ENCODE measurements at regions not wholly inside any gene's neighbourhood (a gene's known extent, or its start where the extent isn't known, plus 50 kb on each side); places are given as distances from the start of the nearest gene placed in this dataset.

- no peak for DNase-seq (ENCODE audit: low read depth in 2 of 2)
Observed at GRCh38 chr18:42268186-42268725, 313.2 kb downstream of the PIK3C3 start.

GRCh38 chr18:42268798-42269197 lies 313.8 kb downstream of the PIK3C3 start:
- DNase-seq (ENCODE audit: low read depth in 2 of 2): no peak

GRCh38 chr18:42271647-42272414 lies 316.8 kb downstream of the PIK3C3 start:
- DNase-seq (ENCODE audit: low read depth in 2 of 2): no peak

- DNase-seq (ENCODE audit: low read depth in 2 of 2): no peak
Observed at GRCh38 chr18:42274488-42275137, 319.6 kb downstream of the PIK3C3 start.

- no peak for DNase-seq (ENCODE audit: low read depth in 2 of 2)
Observed at GRCh38 chr18:42275138-42275535, 320.1 kb downstream of the PIK3C3 start.

GRCh38 chr18:42275949-42276730 lies 321.1 kb downstream of the PIK3C3 start:
- DNase-seq (ENCODE audit: low read depth in 2 of 2): no peak

GRCh38 chr18:42281124-42281523 lies 326.1 kb downstream of the PIK3C3 start:
- DNase-seq (ENCODE audit: low read depth in 2 of 2): no peak

GRCh38 chr18:42281851-42282250 lies 326.8 kb downstream of the PIK3C3 start:
- no peak for DNase-seq (ENCODE audit: low read depth in 2 of 2)

- DNase-seq (ENCODE audit: low read depth in 2 of 2): no peak
Observed at GRCh38 chr18:42287047-42287446, 332.0 kb downstream of the PIK3C3 start.

- no peak for DNase-seq (ENCODE audit: low read depth in 2 of 2)
Observed at GRCh38 chr18:42288129-42288528, 333.1 kb downstream of the PIK3C3 start.

- DNase-seq (ENCODE audit: low read depth in 2 of 2): no peak
Observed at GRCh38 chr18:42289526-42289925, 334.5 kb downstream of the PIK3C3 start.

GRCh38 chr18:42290318-42291307 lies 335.6 kb downstream of the PIK3C3 start:
- DNase-seq (ENCODE audit: low read depth in 2 of 2): no peak

- DNase-seq (ENCODE audit: low read depth in 2 of 2): no peak
Observed at GRCh38 chr18:42292654-42293053, 337.6 kb downstream of the PIK3C3 start.

GRCh38 chr18:42296192-42296591 lies 341.2 kb downstream of the PIK3C3 start:
- DNase-seq (ENCODE audit: low read depth in 2 of 2): no peak

- DNase-seq (ENCODE audit: low read depth in 2 of 2): no peak
Observed at GRCh38 chr18:42296723-42297122, 341.7 kb downstream of the PIK3C3 start.

GRCh38 chr18:42298759-42299675 lies 344.0 kb downstream of the PIK3C3 start:
- DNase-seq (ENCODE audit: low read depth in 2 of 2): peak in 1 of 2 donors; percentile 1

GRCh38 chr18:42305869-42306593 lies 351.0 kb downstream of the PIK3C3 start:
- no peak for DNase-seq (ENCODE audit: low read depth in 2 of 2)

GRCh38 chr18:42306594-42306980 lies 351.6 kb downstream of the PIK3C3 start:
- no peak for DNase-seq (ENCODE audit: low read depth in 2 of 2)

GRCh38 chr18:42310956-42311355 lies 355.9 kb downstream of the PIK3C3 start:
- DNase-seq (ENCODE audit: low read depth in 2 of 2): no peak

Data from stimulated activated CD8-positive, alpha-beta memory T cell treated with anti-CD3 and anti-CD28 coated beads, Interleukin-15, amount 100 ng/mL, for 4 hours (primary cell).